A549 (cell line): ENCODE measurements at regions not wholly inside any gene's neighbourhood (a gene's known extent, or its start where the extent isn't known, plus 50 kb on each side); places are given as distances from the start of the nearest gene placed in this dataset.

ENCODE experiments used
- ATAC-seq, 2 experiments: fragments of 200-7000 bp in 1 of 2; fragments of >200 bp in 1 of 2; cut with Nextera tagmentation in 1 of 2; cut with Tn5 transposase in 1 of 2; 3 replicates each; pipeline versions ENCODE4 v1.8.0 to v1.9.1; 2018 to 2020; ENCODE audit warnings: mild to moderate bottlenecking in 1 of 2, moderate library complexity in 1 of 2
- CTCF ChIA-PET: fragments of 300-600 bp; sonication (Branson Sonifier 250); formaldehyde crosslinking; extraction: SDS; loops from one replicate; lab custom pipeline; 2021; ENCODE audit warnings: antibody characterized with exemption, inconsistent platforms; lab: Yijun Ruan, JAX
- POLR2A ChIA-PET: fragments of 350-600 bp; formaldehyde crosslinking; extraction: SDS; loops from one replicate; lab custom pipeline; 2021; ENCODE audit warnings: antibody characterized with exemption, inconsistent platforms; lab: Yijun Ruan, JAX
- DNase-seq, 2 experiments: peaks; one replicate each; pipeline versions ENCODE4 v3.0.0 to v3.0.0-alpha.2; 2011 to 2016; ENCODE audit warnings: low read depth in 1 of 2, low spot score in 1 of 2
- FAIRE-seq: peaks from 2 replicates; lab custom pipeline; 2011; peaks lifted over from hg19 to GRCh38; lab: Jason Lieb, UNC
- H3K27ac ChIP-seq, 2 experiments: fragments of >200 bp; sonication (Bioruptor Twin); formaldehyde crosslinking; 3 replicates each; pipeline ENCODE4 v1.5.1; 2016 to 2017
- H3K4me1 ChIP-seq: fragments of >200 bp; sonication (Bioruptor Twin); formaldehyde crosslinking; 3 replicates; pipeline ENCODE4 v1.6.1; 2016
- H3K4me2 ChIP-seq: fragments of >200 bp; sonication (Bioruptor Twin); formaldehyde crosslinking; 3 replicates; pipeline ENCODE4 v1.6.1; 2016
- H3K4me3 ChIP-seq: fragments of >200 bp; sonication (Bioruptor Twin); formaldehyde crosslinking; 3 replicates; pipeline ENCODE4 v1.5.1; 2016
- H3K9me3 ChIP-seq: fragments of >200 bp; sonication (Bioruptor Twin); formaldehyde crosslinking; 3 replicates; pipeline ENCODE4 v1.6.1; 2016
- ATOH8 ChIP-seq: fragments of 250-450 bp; sonication (Bioruptor Pico); IDR thresholded peaks from 2 replicates; pipeline ENCODE4 v1.5.0; 2020; ENCODE audit warnings: low read depth, mild to moderate bottlenecking, moderate library complexity
- CBX2 ChIP-seq: fragments of 200-600 bp; sonication (generic); IDR thresholded peaks from 2 replicates; pipeline ENCODE4 v1.6.1; 2016; ENCODE audit warnings: low read depth, mild to moderate bottlenecking, borderline replicate concordance
- CHD2 ChIP-seq: fragments of 150-350 bp; IDR thresholded peaks from 2 replicates; pipeline ENCODE4 v1.6.1; 2014; ENCODE audit warnings: low read length; ENCODE audit not compliant: partially characterized antibody
- CTCF ChIP-seq: fragments of >200 bp; sonication (Bioruptor Twin); formaldehyde crosslinking; IDR thresholded peaks from 3 replicates; pipeline ENCODE4 v1.5.1; 2016
- EHF ChIP-seq: fragments of 250-450 bp; sonication (Bioruptor Pico); IDR thresholded peaks from 2 replicates; pipeline ENCODE4 v1.5.0; 2020; ENCODE audit warnings: mild to moderate bottlenecking
- ELK1 ChIP-seq: fragments of 150-350 bp; IDR thresholded peaks from 2 replicates; pipeline ENCODE4 v1.6.1; 2014; ENCODE audit warnings: low read depth, mild to moderate bottlenecking, low read length
- EP300 ChIP-seq, 2 experiments: fragments of >200 bp; sonication (Bioruptor Twin); formaldehyde crosslinking; IDR thresholded peaks; 2 replicates in 1 of 2; 3 replicates in 1 of 2; pipeline ENCODE4 v1.6.1; 2016 to 2017
- ESRRA ChIP-seq: fragments of 150-350 bp; IDR thresholded peaks from 2 replicates; pipeline ENCODE4 v1.6.1; 2014; ENCODE audit warnings: mild to moderate bottlenecking, low read length, borderline replicate concordance
- FOSB ChIP-seq: fragments of 250-450 bp; sonication (Bioruptor Pico); IDR thresholded peaks from 2 replicates; pipeline ENCODE4 v1.5.0; 2020; ENCODE audit warnings: mild to moderate bottlenecking, moderate library complexity
- FOSL2 ChIP-seq, 2 experiments: fragments of 450-650 bp in 1 of 2; fragments of >200 bp in 1 of 2; sonication (Bioruptor Twin) in 1 of 2; formaldehyde crosslinking; IDR thresholded peaks; 2 replicates each; pipeline versions ENCODE4 v1.5.0 to v1.6.1; 2016 to 2020; ENCODE audit warnings: mild to moderate bottlenecking in 1 of 2, moderate library complexity in 1 of 2
- HDAC2 ChIP-seq: fragments of 200-600 bp; sonication (generic); IDR thresholded peaks from 2 replicates; pipeline ENCODE4 v1.6.1; 2016
- HES2 ChIP-seq: fragments of >200 bp; sonication (Bioruptor Twin); formaldehyde crosslinking; IDR thresholded peaks from 2 replicates; pipeline ENCODE4 v1.6.1; 2016
- HOXB5 ChIP-seq: fragments of 250-450 bp; sonication (Bioruptor Pico); IDR thresholded peaks from 2 replicates; pipeline ENCODE4 v1.5.0; 2020; ENCODE audit warnings: mild to moderate bottlenecking, moderate library complexity
- JUN ChIP-seq, 2 experiments: fragments of >200 bp; sonication (Bioruptor Twin); formaldehyde crosslinking; IDR thresholded peaks; 2 replicates in 1 of 2; 3 replicates in 1 of 2; pipeline ENCODE4 v1.6.1; 2016 to 2017
- MAFK ChIP-seq: fragments of 450-650 bp; IDR thresholded peaks from 2 replicates; pipeline ENCODE4 v1.6.1; 2014; ENCODE audit not compliant: partially characterized antibody
- MAX ChIP-seq: IDR thresholded peaks from 2 replicates; pipeline ENCODE4 v1.6.1; 2012
- MYC ChIP-seq: IDR thresholded peaks from 2 replicates; pipeline ENCODE4 v1.6.1; 2012; ENCODE audit warnings: mild to moderate bottlenecking, inconsistent platforms, low read length, improper control_type of control experiment, borderline replicate concordance
- NFE2L2 ChIP-seq: fragments of 150-350 bp; conservative IDR thresholded peaks from 2 replicates; pipeline ENCODE4 v1.6.1; 2014; ENCODE audit warnings: low read length
- NR3C1 ChIP-seq: fragments of >200 bp; sonication (Bioruptor Twin); formaldehyde crosslinking; IDR thresholded peaks from 3 replicates; pipeline ENCODE4 v1.6.1; 2017
- POLR2AphosphoS2 ChIP-seq: conservative IDR thresholded peaks from 2 replicates; pipeline ENCODE4 v1.6.1; 2012; ENCODE audit warnings: low read length, improper control_type of control experiment, inconsistent platforms
- RCOR1 ChIP-seq: fragments of 150-350 bp; IDR thresholded peaks from 2 replicates; pipeline ENCODE4 v1.6.1; 2014; ENCODE audit warnings: antibody characterized with exemption, low read length, low read depth
- RFX5 ChIP-seq: fragments of 450-650 bp; IDR thresholded peaks from 2 replicates; pipeline ENCODE4 v1.7.1; 2014; ENCODE audit warnings: antibody characterized with exemption, mild to moderate bottlenecking, moderate library complexity
- SMC3 ChIP-seq: fragments of >200 bp; sonication (Bioruptor Twin); formaldehyde crosslinking; IDR thresholded peaks from 3 replicates; pipeline ENCODE4 v1.6.1; 2018; ENCODE audit warnings: inconsistent platforms
- TFCP2L1 ChIP-seq: fragments of 250-450 bp; sonication (Bioruptor Pico); IDR thresholded peaks from 2 replicates; pipeline ENCODE4 v1.5.0; 2021; ENCODE audit warnings: mild to moderate bottlenecking
- TP53 ChIP-seq: fragments of 250-450 bp; sonication (Bioruptor Pico); IDR thresholded peaks from 2 replicates; pipeline ENCODE4 v1.5.0; 2021; ENCODE audit warnings: mild to moderate bottlenecking, moderate library complexity
- USF2 ChIP-seq: fragments of 450-650 bp; IDR thresholded peaks from 2 replicates; pipeline ENCODE4 v1.6.1; 2014; ENCODE audit warnings: antibody characterized with exemption
- ZC3H11A ChIP-seq: fragments of 450-650 bp; IDR thresholded peaks from 2 replicates; pipeline ENCODE4 v1.6.1; 2014; ENCODE audit warnings: antibody characterized with exemption, mild to moderate bottlenecking
- ZFP36 ChIP-seq: fragments of 450-650 bp; IDR thresholded peaks from 2 replicates; pipeline ENCODE4 v1.6.1; 2014; ENCODE audit warnings: borderline replicate concordance; ENCODE audit not compliant: partially characterized antibody
- ZSCAN20 ChIP-seq: fragments of 250-450 bp; sonication (Bioruptor Pico); IDR thresholded peaks from 2 replicates; pipeline ENCODE4 v1.8.0; 2022; ENCODE audit warnings: mild to moderate bottlenecking, moderate library complexity
- WGBS: methylation state at CpG from one replicate; pipeline ENCODE4 v1.1.6; 2017; ENCODE audit errors: missing lambda C conversion rate; 5-methylcytosine and 5-hydroxymethylcytosine counted together

GRCh38 chr2:145253492-145253891 is 733.6 kb upstream of the ZEB2 start:
- H3K9me3 ChIP-seq = no peaks in the 10 kb centered on the region
- no peaks in the 10 kb centered on the region for H3K4me1 ChIP-seq
- DNase-seq = no peak
- no peak overlapping the region for H3K27ac ChIP-seq
- 68% methylated on average over 1 of the region's 1 CpG for WGBS
- FAIRE-seq = no peak
- no peak for TF ChIP-seq NFE2L2
- TF ChIP-seq ELK1 = no peak
- TF ChIP-seq TP53 (CRISPR knock-in tag) = no peak
- no peak for TF ChIP-seq FOSB
- TF ChIP-seq ZFP36 = no peak
- TF ChIP-seq, all 56 proteins: peak for 0
- Histone ChIP-seq H3K4me3 (no peak overlapping the region), H3K4me2 (no peak overlapping the region)
- POLR2A ChIA-PET = no interaction called here
- CTCF ChIA-PET = no interaction called here
- no peak for ATAC-seq

GRCh38 chr2:145245268-145245870 is 725.5 kb upstream of the ZEB2 start:
- CTCF ChIA-PET = no interaction called here
- DNase-seq (no peak), FAIRE-seq (no peak), ATAC-seq (no peak)
- no peak overlapping the region for H3K4me3 ChIP-seq
- no peak for TF ChIP-seq JUN (IDR thresholded peaks at IDR 0.05)
- TF ChIP-seq ATOH8 (CRISPR knock-in tag) = no peak
- no peak for TF ChIP-seq CHD2
- no peak for TF ChIP-seq TFCP2L1 (CRISPR knock-in tag)
- no peak for TF ChIP-seq NR3C1
- TF ChIP-seq FOSB = no peak
- no peak for TF ChIP-seq EP300 (IDR thresholded peaks at IDR 0.05)
- TF ChIP-seq POLR2AphosphoS2 = no peak
- no peak for TF ChIP-seq TP53 (CRISPR knock-in tag)
- TF ChIP-seq MYC = no peak
- TF ChIP-seq CBX2 = no peak
- TF ChIP-seq RFX5 = no peak
- no peak overlapping the region for H3K4me2 ChIP-seq
- 72% methylated on average over 4 of the region's 4 CpGs for WGBS
- H3K4me1 ChIP-seq = no peaks in the 10 kb centered on the region
- H3K9me3 ChIP-seq = no peaks in the 10 kb centered on the region
- no peak overlapping the region for H3K27ac ChIP-seq
- POLR2A ChIA-PET = no interaction called here

GRCh38 chr2:145235312-145235711 is 715.4 kb upstream of the ZEB2 start:
- Histone ChIP-seq H3K4me3 (no peak overlapping the region), H3K27ac (no peak overlapping the region), H3K4me2 (no peak overlapping the region), H3K4me1 (no peaks in the 10 kb centered on the region), H3K9me3 (no peaks in the 10 kb centered on the region)
- TF ChIP-seq HDAC2 = no peak
- TF ChIP-seq EHF (CRISPR knock-in tag) = no peak
- no peak for TF ChIP-seq USF2
- no peak for TF ChIP-seq ZSCAN20 (CRISPR knock-in tag)
- TF ChIP-seq RCOR1 = no peak
- no peak for TF ChIP-seq FOSL2 (IDR thresholded peaks at IDR 0.05)
- no peak for TF ChIP-seq FOSL2 (CRISPR knock-in tag; IDR thresholded peaks at IDR 0.05)
- no peak for TF ChIP-seq CTCF
- TF ChIP-seq ZFP36 = no peak
- TF ChIP-seq NFE2L2 = no peak
- no peak for TF ChIP-seq TP53 (CRISPR knock-in tag)
- no peak for TF ChIP-seq FOSB
- no peak for TF ChIP-seq NR3C1
- TF ChIP-seq MAFK = no peak
- TF ChIP-seq ZC3H11A = no peak
- no peak for TF ChIP-seq MAX
- no peak for TF ChIP-seq HOXB5
- TF ChIP-seq ESRRA = no peak
- no peak for TF ChIP-seq SMC3
- TF ChIP-seq HES2 = no peak
- WGBS = 79% methylated on average over 2 of the region's 2 CpGs
- no peak for FAIRE-seq
- no peak for ATAC-seq
- DNase-seq = no peak
- POLR2A ChIA-PET = no interaction called here
- CTCF ChIA-PET = no interaction called here
